Stimulated activated CD8-positive, alpha-beta memory T cell treated with anti-CD3 and anti-CD28 coated beads, Interleukin-4, amount 100 ng/mL, for 48 hours (primary cell): ENCODE measurements at regions not wholly inside any gene's neighbourhood (a gene's known extent, or its start where the extent isn't known, plus 50 kb on each side); places are given as distances from the start of the nearest gene placed in this dataset.

ENCODE experiments used
- DNase-seq: peaks from one replicate; pipeline ENCODE4 v3.0.0-alpha.2; 2020

DNA sequence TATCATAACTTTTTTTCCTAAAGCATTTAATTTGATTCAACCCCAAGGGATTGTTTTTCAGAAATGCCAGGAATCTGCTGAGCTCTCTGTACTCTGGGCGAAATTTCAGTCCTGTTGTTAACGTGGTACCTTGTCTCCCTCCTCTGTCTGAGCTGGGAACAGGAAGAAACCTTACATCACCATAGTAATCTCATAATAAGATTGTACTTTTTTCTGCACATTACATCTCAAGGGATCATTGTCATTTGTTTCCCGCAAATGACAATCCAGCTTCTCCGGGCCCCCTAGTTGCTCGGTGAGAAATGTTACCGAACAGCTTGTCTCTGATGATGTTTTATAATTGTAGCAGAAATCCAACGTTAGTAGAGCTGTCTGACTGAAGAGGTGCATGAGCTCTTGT lies 152.7 kb upstream of the ERCC4 start:
- no peak for DNase-seq

DNA sequence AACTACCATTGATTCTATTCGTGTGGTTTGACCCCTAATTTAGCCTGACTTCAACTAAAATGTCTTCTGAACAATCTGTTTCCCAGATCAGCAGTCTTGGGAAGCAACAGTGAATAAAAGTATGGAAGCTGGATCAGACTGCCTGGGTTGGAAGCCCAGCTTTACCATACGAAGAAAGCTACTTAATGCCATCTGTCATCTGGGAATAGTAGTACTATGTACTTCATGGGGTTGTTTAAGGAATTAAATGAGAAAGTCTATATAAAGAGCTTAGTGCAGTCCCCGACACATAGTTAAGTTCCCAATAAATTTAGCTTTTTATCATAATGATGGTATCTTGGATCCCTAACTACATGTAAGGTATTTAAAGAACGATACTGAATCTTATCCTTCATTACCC lies 151.5 kb upstream of the ERCC4 start:
- DNase-seq, result no peak

DNA sequence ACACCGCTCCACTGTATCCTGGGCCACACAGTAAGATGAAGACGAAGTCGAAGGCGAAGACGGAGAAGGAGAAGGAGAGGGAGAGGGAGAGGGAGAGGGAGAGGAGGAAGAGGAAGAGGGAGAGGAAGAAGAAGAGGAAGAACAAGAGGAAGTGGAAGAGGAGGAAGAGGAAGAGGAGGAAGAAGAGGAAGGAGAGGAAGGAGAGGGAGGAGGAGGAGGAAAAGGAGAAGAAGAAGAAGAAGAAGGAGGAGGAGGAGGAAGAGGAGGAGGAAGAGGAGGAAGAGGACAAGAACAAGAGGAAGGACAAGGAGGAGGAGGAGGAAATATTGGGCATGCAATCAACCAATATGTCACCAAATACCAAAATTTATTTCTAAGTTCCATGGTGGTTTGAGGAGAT lies 149.5 kb upstream of the ERCC4 start:
- DNase-seq, result no peak

DNA sequence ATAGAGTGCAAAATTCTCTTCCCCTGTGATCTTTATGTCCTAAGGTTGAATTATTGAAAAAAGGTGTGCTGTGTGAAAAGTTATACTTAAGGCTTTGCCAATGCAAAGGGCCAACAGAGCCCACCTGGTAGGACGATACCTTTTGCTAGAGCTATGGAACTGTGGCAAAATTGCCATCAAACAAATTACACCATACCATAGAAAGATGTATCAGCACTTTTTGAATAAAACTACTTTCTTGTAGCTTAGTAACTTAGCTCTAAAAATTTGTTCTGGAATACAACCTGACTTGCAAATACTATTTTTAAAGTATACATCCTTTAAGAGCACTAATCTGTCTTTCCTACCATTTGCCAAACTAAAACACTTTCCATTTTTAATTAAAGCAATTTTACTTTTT lies 147.2 kb upstream of the ERCC4 start:
- DNase-seq, result no peak

DNA sequence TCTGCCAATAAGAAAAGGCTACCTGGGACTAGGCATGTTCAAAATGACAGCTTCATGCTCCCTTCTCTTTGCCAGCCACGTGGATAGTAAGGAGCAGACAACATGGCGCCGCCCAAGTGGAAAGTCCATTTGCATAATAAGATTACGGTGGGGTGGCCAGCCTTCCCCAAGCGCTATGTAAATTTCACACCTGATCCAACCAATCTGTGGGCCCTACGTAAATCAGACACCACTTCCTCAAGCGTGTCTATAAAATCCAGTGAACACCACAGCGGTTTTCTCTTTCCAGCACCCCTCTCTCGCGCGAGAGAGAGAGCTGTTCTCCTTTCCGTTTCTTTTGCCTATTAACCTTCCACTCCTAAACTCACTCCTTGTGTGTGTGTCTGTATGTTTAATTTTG lies 140.3 kb upstream of the ERCC4 start:
- no peak for DNase-seq

DNA sequence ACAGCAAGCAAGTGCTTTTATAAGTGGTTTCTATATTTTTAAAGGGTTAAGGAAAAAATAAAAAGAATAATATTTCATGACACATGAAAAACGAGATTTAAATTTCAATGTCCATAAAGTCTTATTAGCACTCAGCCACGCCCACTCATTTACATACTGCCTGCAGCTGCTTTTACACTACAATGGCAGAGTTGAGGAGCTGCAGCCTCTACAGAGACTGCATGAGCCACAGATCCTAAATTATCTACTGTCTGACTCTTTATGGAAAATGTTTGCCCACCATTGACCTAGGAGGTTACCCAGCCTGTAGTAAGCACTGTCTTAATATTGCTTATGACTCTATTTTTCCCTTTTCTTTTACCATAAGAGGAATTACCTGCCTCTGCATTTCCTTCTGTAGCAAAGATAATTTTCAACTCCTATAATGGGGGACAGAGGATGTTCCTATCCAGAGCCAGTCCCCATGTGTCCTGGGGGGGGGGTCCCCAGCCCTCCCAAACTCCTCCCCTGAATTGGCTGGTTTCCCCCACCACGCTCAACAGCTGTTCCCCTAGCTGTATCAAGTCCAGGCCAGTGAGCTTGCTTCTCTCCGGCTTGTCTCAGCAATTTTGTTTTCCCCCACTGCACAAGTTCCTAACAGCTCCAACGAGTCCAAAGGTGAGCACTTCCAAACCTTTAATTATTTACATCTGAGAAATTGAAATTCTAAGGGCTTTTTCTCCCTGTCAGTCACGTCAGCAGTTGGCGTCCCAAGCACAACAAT lies 139.4 kb upstream of the ERCC4 start:
- no peak for DNase-seq

DNA sequence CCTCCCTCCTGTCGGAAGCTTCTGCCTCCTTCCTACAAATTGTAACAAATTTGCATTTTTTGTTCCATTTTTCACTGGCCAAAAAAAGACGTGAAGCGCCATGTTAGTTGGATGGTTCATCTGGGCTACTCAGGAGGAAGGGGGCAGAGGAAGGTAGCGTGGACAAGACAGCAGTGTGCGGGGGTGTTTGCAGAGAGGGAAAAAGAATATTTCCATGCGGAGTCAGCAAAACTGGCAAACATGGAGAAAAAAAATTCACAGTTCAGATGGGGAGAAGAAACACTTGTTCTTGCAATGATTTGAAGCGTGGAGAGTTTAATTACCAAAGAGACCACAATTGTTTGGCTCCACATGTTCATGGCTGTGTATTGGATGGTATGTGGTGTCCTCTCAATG lies 138.8 kb upstream of the ERCC4 start:
- no peak for DNase-seq

DNA sequence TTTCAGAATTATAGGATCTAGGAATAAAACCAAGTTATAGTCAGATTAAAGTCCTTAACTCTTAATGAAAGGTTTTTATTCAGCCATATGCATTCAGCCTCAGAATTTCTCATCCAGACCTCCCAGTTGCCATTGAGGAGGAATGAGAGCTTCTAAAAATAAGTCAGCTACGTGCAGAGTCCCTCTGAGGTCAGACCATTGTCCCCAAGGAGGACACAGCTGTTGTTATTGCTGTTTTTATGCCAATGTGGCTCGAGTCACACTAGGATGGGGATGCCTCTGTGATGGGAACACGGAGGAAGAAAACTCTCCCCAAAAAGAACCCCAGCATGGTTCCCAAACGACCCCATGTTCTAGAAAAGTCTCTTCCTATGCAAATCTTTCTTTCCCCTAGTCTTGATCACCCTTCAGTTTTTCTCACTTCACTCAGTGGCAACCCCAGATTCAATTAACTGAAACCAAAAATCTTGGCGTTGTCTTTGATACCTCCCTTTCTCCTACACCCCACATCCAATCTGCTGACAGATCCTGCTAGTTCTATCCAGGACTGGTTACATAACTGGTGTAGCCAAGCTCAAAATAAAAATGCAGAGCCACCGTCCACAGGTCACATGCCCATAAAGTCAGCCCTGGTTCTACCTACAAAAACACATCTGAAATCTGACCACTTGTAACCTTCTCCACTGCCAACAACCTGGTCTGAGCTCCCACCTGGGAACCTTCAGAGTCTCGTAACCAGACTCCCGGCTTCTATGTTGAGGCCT lies 138.2 kb upstream of the ERCC4 start:
- no peak for DNase-seq

DNA sequence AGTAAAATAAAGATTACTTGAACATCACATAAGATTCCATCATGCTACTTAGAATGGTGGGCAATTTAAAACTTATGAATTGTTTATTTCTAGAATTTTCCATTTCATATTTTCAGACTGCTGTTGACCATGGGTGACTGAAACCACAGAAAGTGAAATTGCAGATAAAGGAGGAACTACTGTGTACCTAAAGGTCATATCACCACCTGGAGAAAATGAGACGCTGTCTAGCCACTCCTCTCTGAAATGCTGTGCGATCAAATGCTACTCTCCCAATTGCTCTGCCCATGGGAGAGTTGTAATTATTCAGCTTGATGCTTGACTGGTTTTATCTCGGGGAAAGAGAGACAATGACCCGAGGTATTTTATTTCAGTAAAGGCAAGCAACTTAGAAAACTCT lies 128.9 kb upstream of the ERCC4 start:
- no peak for DNase-seq

DNA sequence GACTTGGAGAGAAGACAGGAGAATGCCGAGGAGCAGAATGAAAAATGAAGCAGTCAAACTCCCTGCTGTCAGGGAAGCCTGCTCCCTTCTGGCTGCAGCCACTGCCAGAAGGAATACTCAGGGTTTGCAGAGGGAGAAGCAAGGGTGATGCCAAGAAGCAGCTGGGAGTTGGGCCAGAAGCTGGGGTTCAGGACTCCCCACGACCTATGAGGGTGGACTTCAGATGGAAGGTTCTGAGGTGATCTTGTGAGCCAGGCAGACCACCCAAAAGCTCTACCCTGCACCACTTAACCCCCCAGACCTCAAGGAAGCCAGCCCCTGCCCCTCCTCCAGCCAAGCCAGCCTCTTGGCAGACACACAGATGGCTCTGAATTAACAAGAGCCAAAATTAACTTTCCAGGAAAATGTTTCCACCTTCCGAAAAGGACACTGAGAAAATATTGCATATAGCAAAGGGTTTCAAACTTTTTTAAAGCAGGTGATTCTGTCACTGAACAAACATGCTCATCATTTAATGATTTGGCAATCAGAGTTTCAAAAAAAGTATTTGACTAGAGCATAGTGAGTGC lies 126.0 kb upstream of the ERCC4 start:
- no peak for DNase-seq

DNA sequence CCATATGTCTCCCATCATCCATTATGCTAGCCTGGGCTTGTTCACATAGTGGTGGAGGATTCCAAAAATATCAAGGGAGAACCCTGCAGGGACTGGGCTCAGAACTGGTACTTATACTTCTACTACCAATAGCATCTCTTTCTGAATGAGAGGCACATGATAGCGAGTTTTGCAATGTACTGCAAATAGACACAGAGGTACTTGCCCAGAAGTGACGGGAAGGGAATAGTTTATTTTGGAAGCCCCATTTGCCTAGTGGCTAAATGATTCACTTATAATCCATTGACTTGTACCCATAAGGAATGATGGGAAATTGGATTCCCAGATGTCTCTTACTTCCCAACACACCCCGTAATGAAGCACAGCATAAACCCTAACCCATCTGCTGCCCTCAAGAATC lies 124.8 kb upstream of the ERCC4 start:
- no peak for DNase-seq

DNA sequence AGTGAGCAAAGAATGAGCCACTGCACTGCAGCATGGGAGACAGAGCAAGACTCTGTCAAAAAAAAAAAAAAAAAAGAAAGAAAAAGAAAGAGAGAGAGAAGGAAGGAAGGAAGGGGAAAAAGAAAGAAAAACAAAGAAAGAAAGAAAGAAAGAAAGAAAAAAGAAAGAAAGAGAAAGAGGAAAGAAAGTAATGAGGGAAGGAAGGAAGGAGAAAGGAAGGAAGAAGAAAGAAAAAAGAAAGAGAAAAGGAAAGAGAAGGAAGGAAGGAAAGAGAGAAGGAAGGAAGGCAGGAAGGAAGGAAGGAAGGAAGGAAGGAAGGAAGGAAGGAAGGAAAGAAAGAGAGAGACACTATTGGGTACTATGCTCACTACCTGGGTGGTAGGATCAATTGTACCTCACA lies 122.2 kb upstream of the ERCC4 start:
- no peak for DNase-seq

DNA sequence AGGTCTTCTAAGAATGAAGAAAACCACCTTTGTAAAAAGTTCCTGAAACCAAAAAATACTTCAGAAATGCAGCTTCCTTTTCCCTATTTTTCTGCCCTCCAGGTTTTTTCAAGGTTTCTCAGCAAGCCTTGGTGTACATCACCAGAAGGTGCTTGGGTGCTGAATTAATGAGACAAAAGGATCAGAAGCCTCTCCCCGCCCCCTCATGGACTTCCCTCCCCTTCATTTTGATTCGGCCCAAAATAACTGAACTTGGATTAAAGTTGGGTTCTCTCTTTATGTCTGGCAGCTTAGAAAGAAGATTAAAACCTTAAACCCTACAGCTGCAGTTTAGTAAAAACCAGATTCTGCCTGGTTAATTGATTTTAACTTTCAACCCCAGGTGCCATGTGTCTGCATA lies 121.7 kb upstream of the ERCC4 start:
- DNase-seq, result no peak

DNA sequence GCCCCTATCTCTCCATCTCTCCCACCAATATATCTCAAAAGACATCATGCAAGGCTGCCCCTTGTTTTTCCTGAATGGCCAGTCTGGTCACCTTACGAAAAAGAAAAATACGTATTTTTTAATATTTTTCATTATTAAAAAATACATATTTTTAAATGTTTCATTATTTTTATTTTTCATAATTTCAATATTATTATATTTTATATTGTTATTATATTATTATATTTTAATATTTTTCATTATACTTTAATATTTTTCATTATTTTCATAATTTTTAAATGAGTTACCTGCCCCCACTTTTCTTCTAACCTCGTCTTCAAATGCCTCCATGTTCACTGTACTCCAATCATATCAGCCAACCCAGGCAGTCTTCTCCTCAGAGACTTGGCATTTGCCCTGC lies 116.0 kb upstream of the ERCC4 start:
- no peak for DNase-seq

DNA sequence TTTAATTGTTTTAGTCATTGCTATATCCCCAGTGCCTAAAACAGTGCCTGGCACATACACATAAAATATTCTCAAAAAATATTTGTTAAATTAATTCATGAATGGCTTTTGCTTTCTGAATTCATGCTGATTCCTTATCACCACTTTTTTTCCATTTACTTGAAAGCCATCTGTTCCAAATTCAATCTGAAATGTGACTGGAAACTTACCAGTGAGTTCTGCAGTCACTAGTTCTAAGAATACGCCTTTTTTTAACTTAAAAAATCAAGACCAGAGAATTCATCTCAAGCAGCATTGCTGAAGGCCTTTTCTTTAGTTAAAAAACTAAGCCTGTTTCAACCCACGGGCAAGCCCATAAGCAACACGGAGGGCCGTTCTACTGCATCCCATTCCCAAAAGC lies 114.0 kb upstream of the ERCC4 start:
- no peak for DNase-seq

DNA sequence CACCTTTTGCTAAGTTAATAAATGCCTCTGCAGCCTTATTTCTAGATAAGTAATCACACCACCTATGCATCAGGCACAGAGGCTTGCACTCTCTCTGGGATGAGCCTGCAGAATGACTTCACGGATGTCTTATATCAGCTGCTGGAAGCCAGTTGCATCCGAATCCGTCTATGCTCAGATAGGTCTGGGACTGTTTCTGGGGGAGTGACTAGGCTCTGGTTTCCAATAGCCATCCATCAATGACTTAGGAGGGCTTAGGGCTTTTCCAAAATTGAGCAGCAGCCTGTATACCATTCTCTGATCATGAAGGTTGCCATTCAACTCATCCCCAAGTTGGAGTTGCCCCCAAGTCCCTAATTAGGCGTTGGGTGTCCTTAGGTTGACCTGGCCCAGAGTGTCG lies 113.3 kb upstream of the ERCC4 start:
- no peak for DNase-seq

DNA sequence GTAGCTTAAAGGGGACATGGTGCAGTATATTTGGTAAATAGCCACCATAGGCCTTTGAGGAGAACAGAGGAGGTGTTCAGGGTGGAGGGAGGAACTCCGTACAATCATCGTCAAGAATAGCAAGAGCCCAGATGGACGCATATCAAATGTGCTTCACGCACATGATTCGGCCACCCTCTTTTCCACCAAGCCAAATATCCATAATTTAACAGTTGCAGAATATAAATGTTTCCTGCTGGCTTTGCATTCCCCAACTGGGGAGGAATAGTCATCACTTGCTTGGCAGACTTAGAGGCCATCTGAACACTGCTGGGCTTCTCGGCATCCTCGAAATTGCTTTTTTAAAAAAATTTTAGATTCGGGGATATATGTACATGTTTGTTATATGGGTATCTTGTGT lies 111.9 kb upstream of the ERCC4 start:
- no peak for DNase-seq

DNA sequence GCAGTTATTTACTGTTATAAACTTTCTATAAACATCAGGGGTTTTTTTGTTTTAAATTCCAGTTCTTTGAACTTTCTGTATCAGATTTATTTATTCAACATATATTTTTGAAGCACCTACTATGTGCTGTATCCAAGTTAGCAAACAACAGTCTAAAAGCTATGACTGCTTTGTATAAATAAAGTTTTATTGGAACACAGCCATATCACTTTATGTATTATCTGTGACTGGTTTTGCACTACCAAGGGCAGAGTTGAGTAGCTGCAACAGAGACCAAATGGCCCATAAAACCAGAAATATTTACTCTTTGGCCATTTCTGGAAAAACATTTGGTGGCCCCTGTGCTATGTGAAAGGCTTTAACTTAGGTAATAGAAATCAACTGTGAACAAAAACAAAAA lies 110.2 kb upstream of the ERCC4 start:
- no peak for DNase-seq

DNA sequence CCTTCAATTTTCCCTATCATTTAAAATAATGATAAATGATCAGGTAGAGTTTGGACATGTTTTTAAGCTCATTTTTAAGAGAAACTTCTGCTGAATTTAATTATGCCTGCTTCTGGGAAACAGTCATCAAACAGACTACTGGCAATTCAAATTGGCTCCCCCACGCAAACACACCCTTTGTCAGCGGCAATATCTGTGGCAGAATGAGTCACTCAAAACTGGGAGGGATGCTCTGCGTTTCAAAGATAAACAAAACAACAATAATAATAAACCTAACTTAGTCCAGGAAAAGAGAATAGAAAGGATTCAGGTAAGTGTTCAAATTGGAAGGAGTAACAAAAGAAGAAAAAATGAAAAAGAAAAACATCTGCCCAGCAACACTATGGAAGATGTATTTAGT lies 108.1 kb upstream of the ERCC4 start:
- DNase-seq, result no peak

DNA sequence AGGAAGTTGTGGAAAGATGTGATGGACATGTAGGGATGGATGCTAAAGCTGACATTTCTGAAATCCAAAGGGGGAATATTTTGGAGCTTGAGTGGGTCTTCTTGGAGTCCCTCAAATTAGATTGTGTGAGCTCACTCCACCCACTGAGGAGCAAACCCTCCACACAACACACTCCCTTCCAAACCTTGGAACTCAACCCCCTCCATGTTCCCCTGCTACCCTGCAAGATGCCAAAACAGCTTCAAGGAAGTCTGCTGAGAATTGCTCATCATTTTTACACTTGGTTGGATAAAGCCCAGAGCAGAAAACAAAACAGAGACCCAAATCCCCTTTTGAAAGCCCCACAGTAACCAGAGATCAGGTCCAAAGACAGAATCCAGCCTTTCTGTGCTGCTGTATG lies 103.3 kb upstream of the ERCC4 start:
- DNase-seq, result no peak

DNA sequence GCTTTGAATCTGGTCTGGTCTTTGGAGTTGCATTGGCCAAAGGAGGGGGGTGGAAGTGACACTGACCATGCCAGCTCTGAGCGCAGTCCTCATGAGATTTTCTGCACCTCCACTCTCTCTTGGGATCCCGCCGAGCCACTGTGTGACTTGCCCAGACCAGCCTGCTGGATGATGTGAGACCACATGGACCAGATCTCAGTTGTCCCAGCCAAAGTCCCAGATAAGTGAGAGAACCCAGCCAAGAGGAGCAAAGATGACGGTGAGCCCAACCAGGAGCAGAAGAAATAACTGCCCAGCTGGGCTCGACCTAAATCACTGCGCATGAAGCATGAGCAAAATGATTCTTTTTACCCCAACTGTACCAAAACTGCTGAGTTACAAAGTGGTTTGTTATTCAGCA lies 96.5 kb upstream of the ERCC4 start:
- no peak for DNase-seq

DNA sequence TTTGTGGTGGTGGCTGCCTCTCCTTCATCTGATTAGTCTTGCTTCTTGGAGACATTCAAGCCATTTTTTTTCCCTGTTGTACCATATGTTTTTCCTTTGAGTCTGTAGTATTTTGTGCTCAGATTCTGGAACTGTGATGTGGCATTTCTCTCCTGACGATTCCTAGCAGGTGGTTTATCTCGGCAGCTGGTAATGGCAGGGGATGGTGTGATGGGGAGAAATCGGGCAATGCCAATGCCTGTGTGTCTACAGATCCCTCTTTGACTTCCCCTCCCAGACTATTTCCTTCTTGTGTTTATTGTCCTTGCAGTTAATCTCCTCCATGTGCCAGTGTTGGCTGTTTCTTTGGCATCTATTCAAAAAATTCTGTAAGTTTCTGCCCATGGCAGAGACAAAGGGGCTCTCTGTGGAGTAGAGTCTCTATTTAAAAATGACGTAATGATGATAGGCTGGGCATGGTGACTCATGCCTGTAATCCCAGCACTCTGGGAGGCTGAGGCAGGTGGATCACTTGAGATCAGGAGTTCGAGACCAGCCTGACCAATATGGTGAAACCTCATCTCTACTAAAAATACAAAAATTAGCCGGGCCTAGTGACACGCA lies 90.2 kb upstream of the ERCC4 start:
- no peak for DNase-seq

DNA sequence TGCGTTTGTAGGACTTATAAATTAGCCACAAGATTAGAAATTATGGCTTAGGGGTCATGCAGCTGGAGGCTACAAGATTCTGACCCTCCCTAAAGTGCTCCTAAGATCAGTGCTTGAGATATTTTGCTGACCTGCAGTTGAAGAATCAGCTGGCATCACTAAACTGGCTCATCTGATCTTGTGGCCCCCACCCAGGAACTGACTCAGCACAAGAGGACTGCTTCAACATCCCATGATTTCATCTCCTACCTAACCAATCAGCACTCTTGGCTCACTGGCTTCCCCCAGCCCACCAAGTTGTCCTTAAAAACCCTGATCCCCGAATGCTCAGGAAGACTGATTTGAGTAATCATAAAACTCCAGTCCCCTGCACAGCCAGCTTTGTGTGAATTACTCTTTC lies 86.4 kb upstream of the ERCC4 start:
- DNase-seq, result no peak

DNA sequence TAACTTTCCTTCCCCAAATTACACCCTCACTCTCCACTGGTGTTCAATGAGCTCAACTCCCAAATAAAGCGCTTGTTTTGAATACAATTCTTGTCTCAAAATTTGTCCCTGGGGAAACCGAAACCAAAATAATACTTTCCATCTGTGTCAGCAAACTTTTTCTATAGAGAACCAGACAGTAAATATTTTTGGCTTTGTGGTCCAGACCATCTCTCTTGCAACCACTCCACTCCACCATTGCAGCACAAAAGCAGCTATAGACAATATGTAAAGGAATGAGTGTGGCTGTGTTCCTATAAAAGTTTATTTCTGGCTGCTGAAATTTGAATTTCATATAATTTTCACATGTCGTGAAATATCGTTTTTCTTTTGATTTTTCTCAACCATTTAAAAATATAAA lies 84.6 kb upstream of the ERCC4 start:
- DNase-seq, result no peak
